IMR-90 (cell line): ENCODE measurements at regions not wholly inside any gene's neighbourhood (a gene's known extent, or its start where the extent isn't known, plus 50 kb on each side); places are given as distances from the start of the nearest gene placed in this dataset.

Experiments
- CEBPB ChIP-seq: IDR thresholded peaks from 2 replicates; pipeline ENCODE4 v1.6.1; 2012; ENCODE audit warnings: low read depth, low read length, improper control_type of control experiment
- CTCF ChIP-seq: conservative IDR thresholded peaks from 2 replicates; pipeline ENCODE4 v1.5.1; 2012; ENCODE audit warnings: mild to moderate bottlenecking, low read depth, low read length, improper control_type of control experiment
- ELK1 ChIP-seq: fragments of 150-350 bp; IDR thresholded peaks from 2 replicates; pipeline ENCODE4 v1.6.1; 2016; ENCODE audit warnings: low read depth, mild to moderate bottlenecking, low read length, moderate library complexity, borderline replicate concordance
- MAFK ChIP-seq: IDR thresholded peaks from 2 replicates; pipeline ENCODE4 v1.6.1; 2012; ENCODE audit warnings: low read depth, low read length, improper control_type of control experiment
- MAZ ChIP-seq: IDR thresholded peaks from 2 replicates; pipeline ENCODE4 v1.6.1; 2012; ENCODE audit warnings: low read depth, mild to moderate bottlenecking, low read length, improper control_type of control experiment, moderate library complexity, borderline replicate concordance
- MXI1 ChIP-seq: IDR thresholded peaks from 2 replicates; pipeline ENCODE4 v1.6.1; 2012; ENCODE audit warnings: low read depth, mild to moderate bottlenecking, low read length, moderate library complexity, borderline replicate concordance
- POLR2A ChIP-seq: IDR thresholded peaks from 2 replicates; pipeline ENCODE4 v1.6.1; 2012; ENCODE audit warnings: mild to moderate bottlenecking, low read depth, low read length
- RAD21 ChIP-seq: IDR thresholded peaks from 2 replicates; pipeline ENCODE4 v1.6.1; 2012; ENCODE audit warnings: low read length, improper control_type of control experiment
- RFX5 ChIP-seq: IDR thresholded peaks from 2 replicates; pipeline ENCODE4 v1.8.0; 2012; ENCODE audit warnings: low read depth, mild to moderate bottlenecking, low read length, moderate library complexity
- SMC3 ChIP-seq: fragments of 150-350 bp; IDR thresholded peaks from 2 replicates; pipeline ENCODE4 v1.6.1; 2016; ENCODE audit warnings: low read depth, mild to moderate bottlenecking, antibody characterized with exemption, low read length, moderate library complexity
- USF2 ChIP-seq: fragments of 150-350 bp; IDR thresholded peaks from 2 replicates; pipeline ENCODE4 v1.6.1; 2017; ENCODE audit warnings: mild to moderate bottlenecking, antibody characterized with exemption, low read length, low read depth

- no peak for TF ChIP-seq CTCF
- no peak for TF ChIP-seq RFX5
- no peak for TF ChIP-seq ELK1
- TF ChIP-seq CEBPB = no peak
- no peak for TF ChIP-seq MAZ
- no peak for TF ChIP-seq POLR2A
- no peak for TF ChIP-seq MXI1
- TF ChIP-seq MAFK = no peak
- no peak for TF ChIP-seq SMC3
- TF ChIP-seq USF2 = no peak
- TF ChIP-seq RAD21 = no peak
Measured at GRCh38 chr3:55127565-55127964, 199.7 kb upstream of the LRTM1 start.
